LNCaP clone FGC (cell line): ENCODE measurements at regions not wholly inside any gene's neighbourhood (a gene's known extent, or its start where the extent isn't known, plus 50 kb on each side); places are given as distances from the start of the nearest gene placed in this dataset.

Experiments
- DNase-seq: peaks from one replicate; pipeline ENCODE4 v3.0.0-alpha.2; 2011; ENCODE audit warnings: low read depth
- H3K4me3 ChIP-seq: 2 replicates; pipeline ENCODE4 v1.5.1; 2011; ENCODE audit warnings: mild to moderate bottlenecking, low read depth, low read length, control low read depth
- TF ChIP-seq, protein P1 (sequence below): IDR thresholded peaks from 2 replicates; pipeline ENCODE4 v1.5.1; 2012; ENCODE audit warnings: mild to moderate bottlenecking; ENCODE audit not compliant: control insufficient read depth, insufficient read depth; ENCODE audit errors: extremely low read depth

DNA sequence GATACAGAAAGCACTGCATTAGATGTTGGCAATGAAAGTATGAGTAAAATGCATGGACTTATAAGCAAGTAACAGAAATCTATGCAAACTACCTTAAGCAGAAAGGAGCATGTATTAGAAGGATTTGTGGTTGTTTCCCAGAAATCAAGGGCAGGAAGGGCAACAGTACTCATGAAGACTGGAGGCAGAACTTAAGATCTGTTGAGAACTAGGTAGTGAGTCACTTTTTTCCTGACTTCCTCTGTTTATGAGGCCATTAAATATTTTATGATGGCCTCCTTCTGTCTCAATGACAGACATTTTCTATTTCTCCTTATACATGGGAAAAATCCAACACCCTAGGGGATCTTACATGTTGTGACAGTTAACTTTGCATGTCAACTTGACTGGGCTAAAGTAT lies 398.2 kb downstream of the MID1IP1 start:
- TF ChIP-seq, protein P1, sequence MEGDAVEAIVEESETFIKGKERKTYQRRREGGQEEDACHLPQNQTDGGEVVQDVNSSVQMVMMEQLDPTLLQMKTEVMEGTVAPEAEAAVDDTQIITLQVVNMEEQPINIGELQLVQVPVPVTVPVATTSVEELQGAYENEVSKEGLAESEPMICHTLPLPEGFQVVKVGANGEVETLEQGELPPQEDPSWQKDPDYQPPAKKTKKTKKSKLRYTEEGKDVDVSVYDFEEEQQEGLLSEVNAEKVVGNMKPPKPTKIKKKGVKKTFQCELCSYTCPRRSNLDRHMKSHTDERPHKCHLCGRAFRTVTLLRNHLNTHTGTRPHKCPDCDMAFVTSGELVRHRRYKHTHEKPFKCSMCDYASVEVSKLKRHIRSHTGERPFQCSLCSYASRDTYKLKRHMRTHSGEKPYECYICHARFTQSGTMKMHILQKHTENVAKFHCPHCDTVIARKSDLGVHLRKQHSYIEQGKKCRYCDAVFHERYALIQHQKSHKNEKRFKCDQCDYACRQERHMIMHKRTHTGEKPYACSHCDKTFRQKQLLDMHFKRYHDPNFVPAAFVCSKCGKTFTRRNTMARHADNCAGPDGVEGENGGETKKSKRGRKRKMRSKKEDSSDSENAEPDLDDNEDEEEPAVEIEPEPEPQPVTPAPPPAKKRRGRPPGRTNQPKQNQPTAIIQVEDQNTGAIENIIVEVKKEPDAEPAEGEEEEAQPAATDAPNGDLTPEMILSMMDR = no peak
- H3K4me3 ChIP-seq = no peak overlapping the region
- DNase-seq = no peak

DNA sequence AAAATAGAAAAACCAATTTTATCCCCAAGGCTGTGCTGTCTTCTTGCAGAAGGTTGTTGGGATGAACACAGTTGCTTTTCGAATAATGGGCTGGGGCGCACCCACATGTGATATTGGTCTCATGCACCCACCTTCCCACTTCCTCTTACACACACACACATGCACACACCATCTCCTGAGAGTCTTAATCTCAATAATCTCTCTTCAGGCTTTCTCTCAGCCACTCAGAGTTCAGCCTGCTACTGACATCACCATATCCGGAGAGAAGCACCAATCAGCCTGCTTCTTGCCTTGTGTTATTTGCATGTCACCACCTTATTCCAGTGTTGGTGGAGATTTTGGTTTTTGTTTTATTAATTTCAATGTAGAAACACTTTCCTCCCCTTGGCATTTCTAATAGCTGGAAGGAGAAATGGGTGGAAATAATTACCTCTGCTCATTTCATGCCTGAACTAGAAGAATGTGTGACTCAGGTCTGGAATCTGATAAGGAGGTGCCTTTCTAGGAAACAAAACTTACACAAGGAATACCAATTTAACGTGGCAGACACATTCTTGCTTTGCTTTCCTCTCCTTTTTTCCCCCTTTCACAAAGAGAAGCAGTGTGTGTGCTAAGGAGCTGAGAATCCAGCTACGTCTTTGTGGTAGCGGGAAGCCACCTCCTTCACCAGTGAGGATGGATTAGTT lies 400.2 kb downstream of the MID1IP1 start:
- H3K4me3 ChIP-seq = no peak overlapping the region
- TF ChIP-seq, protein P1 = no peak
- DNase-seq = no peak

DNA sequence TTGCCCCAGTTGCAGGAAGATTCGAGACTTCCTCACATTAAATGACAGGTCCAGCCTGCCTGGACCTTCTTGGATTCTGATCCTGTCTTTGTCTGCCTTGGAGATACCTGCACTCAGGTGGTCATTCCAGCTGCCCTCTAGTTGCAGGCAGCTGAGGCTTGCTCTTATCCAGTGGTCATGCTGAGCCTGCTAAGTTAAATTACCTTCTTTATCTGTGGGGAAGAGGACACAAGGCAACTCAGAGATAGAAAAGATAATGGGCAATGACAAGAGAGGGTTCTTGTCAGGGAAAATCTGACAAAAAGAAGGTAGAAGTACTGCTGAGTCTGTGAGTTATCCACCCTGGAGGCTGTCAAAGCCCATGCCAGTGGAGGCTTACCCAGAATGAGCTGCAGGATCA lies 401.4 kb downstream of the MID1IP1 start:
- no peak for DNase-seq
- TF ChIP-seq, protein P1 = no peak
- no peak overlapping the region for H3K4me3 ChIP-seq

DNA sequence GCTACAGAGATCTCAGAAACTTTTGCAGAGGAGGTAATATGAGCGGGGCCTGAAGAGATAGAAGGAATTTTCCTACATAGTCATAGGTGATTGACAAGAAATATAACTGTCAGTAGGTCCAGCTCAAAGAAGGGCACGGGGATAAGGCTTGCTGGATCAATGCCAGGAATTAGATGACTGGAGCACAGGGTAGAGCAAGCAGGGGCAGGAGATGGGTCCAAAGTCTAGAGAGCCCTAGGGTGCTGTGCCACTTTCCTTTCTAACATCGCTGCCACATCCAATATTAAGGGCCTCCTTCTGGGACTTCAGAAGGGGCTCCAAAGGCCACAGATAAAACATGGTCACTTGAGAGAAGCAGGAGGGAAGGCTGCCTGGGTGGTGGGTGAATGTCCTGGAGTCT lies 402.2 kb downstream of the MID1IP1 start:
- no peak for DNase-seq
- H3K4me3 ChIP-seq = no peak overlapping the region
- TF ChIP-seq, protein P1 = no peak

DNA sequence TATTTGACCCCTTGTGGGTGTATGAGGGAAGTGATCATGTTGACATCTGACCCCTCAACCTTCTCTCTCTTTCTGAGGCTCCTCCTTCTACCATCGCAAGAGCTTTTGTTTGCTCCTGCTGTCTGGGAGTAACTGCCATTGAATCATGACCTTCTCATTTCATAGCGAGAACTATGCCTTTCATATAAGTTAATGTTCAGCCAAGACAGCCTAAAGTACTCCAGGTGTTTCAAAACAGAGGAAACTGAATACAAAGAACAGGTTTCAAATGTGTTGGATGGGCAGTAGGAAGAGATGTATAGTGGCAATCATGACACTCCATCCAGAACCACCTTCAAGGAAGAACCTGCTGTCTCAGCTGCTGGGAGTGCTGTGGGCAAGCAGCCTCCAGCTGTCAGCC lies 403.1 kb downstream of the MID1IP1 start:
- no peak for DNase-seq
- TF ChIP-seq, protein P1 = no peak
- no peak overlapping the region for H3K4me3 ChIP-seq

DNA sequence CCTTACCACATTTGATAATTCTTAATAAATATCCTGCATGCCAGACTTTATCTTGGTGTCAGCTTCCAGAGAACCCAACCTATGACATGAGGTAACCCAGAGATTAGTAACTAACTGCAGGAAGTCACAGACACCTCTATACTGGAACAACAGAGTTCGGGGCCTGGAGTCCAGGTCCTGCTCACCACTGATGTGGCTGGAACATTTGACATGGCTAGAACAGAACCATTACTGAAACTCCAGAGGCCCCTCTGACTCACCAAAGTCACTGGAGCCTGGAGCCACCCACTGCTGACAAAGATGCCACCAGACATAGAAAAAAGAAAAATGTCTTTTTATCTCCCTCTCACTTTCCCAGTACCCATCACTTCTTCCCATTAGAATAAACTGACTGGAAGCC lies 403.7 kb downstream of the MID1IP1 start:
- no peak overlapping the region for H3K4me3 ChIP-seq
- TF ChIP-seq, protein P1 = no peak
- DNase-seq = no peak

DNA sequence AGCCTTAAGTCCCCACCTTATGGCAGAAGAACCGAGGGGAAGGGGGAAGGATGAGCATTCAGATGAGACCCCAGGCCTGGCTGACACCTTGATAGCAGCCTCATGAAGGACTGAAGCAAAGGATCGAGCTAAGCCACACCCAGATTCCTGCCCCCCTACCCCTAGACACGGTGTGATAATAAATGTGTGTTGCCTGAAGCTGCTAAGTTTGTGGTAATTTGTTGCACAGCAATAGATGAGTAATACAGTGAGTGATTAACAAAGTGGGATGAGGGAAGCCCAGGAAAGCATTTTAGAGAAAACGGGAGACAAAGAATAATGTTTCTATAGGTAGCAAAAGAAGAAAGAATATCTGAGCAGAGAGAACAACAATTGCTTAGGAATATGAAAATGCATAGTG lies 404.2 kb downstream of the MID1IP1 start:
- H3K4me3 ChIP-seq = no peak overlapping the region
- TF ChIP-seq, protein P1 = no peak
- DNase-seq = no peak
